ENCODE measurements at regions not wholly inside any gene's neighbourhood (a gene's known extent, or its start where the extent isn't known, plus 50 kb on each side); places are given as distances from the start of the nearest gene placed in this dataset.

GRCh38 chr5:148933903-148934432, 107.6 kb downstream of the ADRB2 start:
- TF ChIP-seq CTCF (IDR thresholded peaks at IDR 0.05; ENCODE audit: control extremely low read depth in 1 of 3, insufficient read depth in 1 of 3, low read depth in 1 of 3, low read length in 3 of 3) (no peak), JUND (IDR thresholded peaks at IDR 0.05; ENCODE audit: low read length) (no peak), POLR2A (IDR thresholded peaks at IDR 0.05; ENCODE audit: control extremely low read depth in 1 of 2, low read depth in 2 of 2, low read length in 2 of 2) (no peak), HDAC2 (IDR thresholded peaks at IDR 0.05; ENCODE audit: borderline replicate concordance in 1 of 2, low read depth in 2 of 2, low read length in 2 of 2) (no peak), TAF1 (IDR thresholded peaks at IDR 0.05; ENCODE audit: low read depth, low read length) (no peak)

Data from H1 (cell line).